ENCODE measurements at regions not wholly inside any gene's neighbourhood (a gene's known extent, or its start where the extent isn't known, plus 50 kb on each side); places are given as distances from the start of the nearest gene placed in this dataset.

DNA sequence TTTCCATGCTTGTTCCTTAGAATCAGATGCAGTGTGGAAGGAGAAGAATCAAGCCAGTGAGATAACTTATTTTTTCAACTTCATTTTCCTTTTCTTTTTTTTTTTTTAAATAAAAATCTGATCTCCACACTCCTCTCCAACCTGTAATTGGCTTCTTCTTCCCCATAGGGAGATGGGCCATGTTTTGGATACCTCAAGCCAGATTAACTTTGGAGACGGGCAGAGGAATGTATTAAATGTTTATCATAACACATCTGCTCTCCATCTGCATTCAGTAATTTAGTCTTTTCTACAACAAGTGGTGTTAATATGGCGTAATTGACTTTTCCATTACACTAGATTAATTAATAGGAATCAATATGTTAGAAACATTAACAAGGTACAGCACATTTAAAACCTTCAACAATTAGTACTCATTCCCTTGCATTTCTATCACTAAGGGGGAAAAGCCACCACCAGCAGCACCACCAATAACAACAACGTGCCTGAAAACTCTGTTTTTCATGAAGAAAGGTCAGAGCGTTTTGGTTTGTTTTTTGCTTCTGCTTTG lies 244.1 kb downstream of the MYCN start:
- TF ChIP-seq CTCF (IDR thresholded peaks at IDR 0.05) (no peak), POLR2A (IDR thresholded peaks at IDR 0.05) (no peak), POLR2AphosphoS5 (IDR thresholded peaks at IDR 0.05) (no peak), EP300 (IDR thresholded peaks at IDR 0.05) (no peak)
